K562 (cell line): ENCODE measurements at regions not wholly inside any gene's neighbourhood (a gene's known extent, or its start where the extent isn't known, plus 50 kb on each side); places are given as distances from the start of the nearest gene placed in this dataset.

Source experiments
- CTCF ChIP-seq, 3 experiments: IDR thresholded peaks in 2 of 3; conservative IDR thresholded peaks in 1 of 3; 2 replicates each; pipeline ENCODE4 v1.5.1; 2011 to 2012; ENCODE audit warnings: low read length in 3 of 3, mild to moderate bottlenecking in 3 of 3, control low read depth in 2 of 3, improper control_type of control experiment in 1 of 3, inconsistent platforms in 1 of 3, low read depth in 1 of 3, mixed read lengths in 1 of 3, moderate library complexity in 1 of 3; ENCODE audit not compliant: insufficient read depth in 2 of 3
- E2F4 ChIP-seq: sonication (generic); formaldehyde crosslinking; IDR thresholded peaks from 2 replicates; pipeline ENCODE4 v1.8.0; 2022; ENCODE audit warnings: mild to moderate bottlenecking, low read depth, missing genetic modification reagents
- NFXL1 ChIP-seq: fragments of 450-650 bp; formaldehyde crosslinking; IDR thresholded peaks from 2 replicates; pipeline ENCODE4 v1.4.0; 2021; ENCODE audit warnings: mild to moderate bottlenecking
- PHF21A ChIP-seq: fragments of 450-650 bp; IDR thresholded peaks from 2 replicates; pipeline ENCODE4 v1.6.1; 2017; ENCODE audit warnings: low read depth, borderline replicate concordance
- ZC3H11A ChIP-seq: IDR thresholded peaks from 2 replicates; pipeline ENCODE4 v1.6.1; 2012; ENCODE audit warnings: low read depth, low read length, improper control_type of control experiment
- ZFPM2 ChIP-seq: fragments of 250-450 bp; sonication (Bioruptor Pico); IDR thresholded peaks from 2 replicates; pipeline ENCODE4 v1.5.1; 2022; ENCODE audit warnings: mild to moderate bottlenecking
- ZNF121 ChIP-seq: sonication (generic); formaldehyde crosslinking; conservative IDR thresholded peaks from 2 replicates; pipeline ENCODE4 v1.8.0; 2022; ENCODE audit warnings: missing genetic modification reagents
- ZNF644 ChIP-seq: fragments of 200-800 bp; sonication (Bioruptor generic); IDR thresholded peaks from 2 replicates; pipeline ENCODE4 v1.6.1; 2016; ENCODE audit warnings: low read depth, missing genetic modification characterization, missing compliant biosample characterization

GRCh38 chr3:147246906-147247305, 159.4 kb downstream of the ZIC4 start:
- TF ChIP-seq PHF21A (no peak), ZNF121 (CRISPR knock-in tag) (no peak), ZNF644 (tag) (no peak), ZC3H11A (no peak), NFXL1 (CRISPR knock-in tag) (no peak), CTCF (IDR thresholded peaks at IDR 0.05 in 2 of 3, conservative IDR thresholded peaks at IDR 0.05 in 1 of 3; ENCODE audit: insufficient read depth in 2 of 3, low read depth in 1 of 3, low read length in 3 of 3) (no peak), ZFPM2 (no peak), E2F4 (no peak)
